ENCODE measurements at regions not wholly inside any gene's neighbourhood (a gene's known extent, or its start where the extent isn't known, plus 50 kb on each side); places are given as distances from the start of the nearest gene placed in this dataset.

DNA sequence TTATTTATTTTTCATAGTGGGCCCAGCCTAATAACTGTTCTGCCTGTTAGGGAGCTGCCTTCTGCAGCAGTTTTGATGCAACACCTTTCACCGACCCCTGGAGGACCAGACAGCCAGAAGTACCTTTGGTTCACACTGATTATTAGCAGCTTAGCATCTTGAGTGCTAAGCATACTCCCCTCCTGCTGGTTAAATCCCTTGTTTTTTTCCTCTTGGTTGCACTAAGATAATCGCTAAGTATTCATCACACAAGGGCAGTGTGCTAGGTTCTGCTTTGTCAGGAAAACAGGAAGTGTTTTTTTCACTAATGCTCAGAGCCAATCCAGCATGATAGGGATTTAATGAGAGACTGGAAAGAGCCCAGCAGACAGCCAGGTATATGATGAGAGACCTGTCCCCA, 437.0 kb downstream of the FUT8 start:
- TF ChIP-seq CTCF (IDR thresholded peaks at IDR 0.05; ENCODE audit: low read depth, low read length) (no peak), EZH2phosphoT487 (IDR thresholded peaks at IDR 0.05; ENCODE audit: low read depth) (no peak)
